ENCODE measurements at regions not wholly inside any gene's neighbourhood (a gene's known extent, or its start where the extent isn't known, plus 50 kb on each side); places are given as distances from the start of the nearest gene placed in this dataset.

- no peak for TF ChIP-seq CTCF (IDR thresholded peaks at IDR 0.05)
- TF ChIP-seq POLR2A (IDR thresholded peaks at IDR 0.05), result no peak
- TF ChIP-seq EP300 (IDR thresholded peaks at IDR 0.05), result no peak
Measured at GRCh38 chr6:15096894-15097837, 148.7 kb upstream of the JARID2 start.
